ENCODE measurements at regions not wholly inside any gene's neighbourhood (a gene's known extent, or its start where the extent isn't known, plus 50 kb on each side); places are given as distances from the start of the nearest gene placed in this dataset.

GRCh38 chr5:68354315-68354714 is 138.8 kb downstream of the PIK3R1 start:
- TF ChIP-seq CTCF (IDR thresholded peaks at IDR 0.05) (no peak), ZFX (IDR thresholded peaks at IDR 0.05; ENCODE audit: borderline replicate concordance) (no peak)
